NT2/D1 (cell line): ENCODE measurements at regions not wholly inside any gene's neighbourhood (a gene's known extent, or its start where the extent isn't known, plus 50 kb on each side); places are given as distances from the start of the nearest gene placed in this dataset.

Source experiments
- YY1 ChIP-seq: IDR thresholded peaks from 2 replicates; pipeline ENCODE4 v1.6.1; 2011; ENCODE audit not compliant: insufficient read length, insufficient read depth
- ZNF274 ChIP-seq: IDR thresholded peaks from 2 replicates; pipeline ENCODE4 v1.6.1; 2011; ENCODE audit warnings: mild to moderate bottlenecking, low read depth, low read length

DNA sequence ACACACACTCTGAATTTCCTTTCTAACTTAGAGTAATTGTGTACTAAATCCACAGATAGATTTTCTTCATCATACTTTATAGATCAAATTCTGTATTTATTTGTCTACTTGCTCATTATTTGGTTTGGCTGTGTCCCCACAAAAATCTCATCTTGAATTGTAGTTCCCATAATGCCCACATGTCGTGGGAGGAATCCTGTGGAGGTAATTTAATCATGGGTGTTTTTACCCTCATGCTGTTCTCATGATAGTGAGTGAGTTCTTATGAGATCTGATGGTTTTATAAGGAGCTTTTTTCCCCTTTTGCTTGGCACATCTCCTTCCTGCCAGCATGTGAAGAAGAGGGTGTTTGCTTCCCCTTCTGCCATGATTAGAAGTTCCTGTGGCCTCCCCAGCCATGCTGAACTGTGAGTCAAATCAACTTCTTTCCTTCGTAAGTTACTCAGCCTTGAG lies 198.3 kb upstream of the TGFBR2 start:
- TF ChIP-seq YY1: no peak
- TF ChIP-seq ZNF274: no peak
